ENCODE measurements at regions not wholly inside any gene's neighbourhood (a gene's known extent, or its start where the extent isn't known, plus 50 kb on each side); places are given as distances from the start of the nearest gene placed in this dataset.

DNA sequence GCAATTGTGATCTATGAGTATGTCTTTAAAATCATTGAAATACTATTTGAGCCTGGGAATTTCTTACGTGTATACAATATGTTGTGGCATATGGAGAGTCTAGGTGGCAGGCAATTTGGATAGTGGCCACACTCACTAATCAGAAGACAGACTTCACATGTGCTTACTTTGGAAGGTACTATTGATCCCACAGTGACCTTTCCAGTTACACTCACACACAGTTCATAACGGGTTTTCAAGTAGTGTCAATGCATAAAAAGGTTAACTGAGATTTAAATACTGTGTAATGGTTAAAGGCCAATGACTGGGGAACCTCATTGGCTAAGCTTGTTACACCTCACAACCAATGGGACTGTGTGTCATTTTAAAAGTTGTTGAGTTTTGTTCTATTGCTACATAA lies 783.2 kb downstream of the RPA4 start:
- CTCF ChIA-PET, result interaction anchor here (0.6 kb wide), 1 partner anchor 1094 kb away, joined by 5 read pairs; no protein-coding TSS in a partner anchor
- H3K4me3 Mint-ChIP-seq, result no peak overlapping the region
- DNase-seq, result no peak
- H3K9me3 Mint-ChIP-seq, result no peaks in the 10 kb centered on the region
- H3K36me3 Mint-ChIP-seq (ENCODE audit: low read depth), result no peaks in the 10 kb centered on the region
- H3K27ac Mint-ChIP-seq, result no peak overlapping the region
- intact Hi-C loops (cut with micrococcal nuclease), result no loop called here
- no peaks in the 10 kb centered on the region for H3K4me1 Mint-ChIP-seq (ENCODE audit: low read depth)
- no peaks in the 10 kb centered on the region for H3K27me3 Mint-ChIP-seq (ENCODE audit: low read depth)

DNA sequence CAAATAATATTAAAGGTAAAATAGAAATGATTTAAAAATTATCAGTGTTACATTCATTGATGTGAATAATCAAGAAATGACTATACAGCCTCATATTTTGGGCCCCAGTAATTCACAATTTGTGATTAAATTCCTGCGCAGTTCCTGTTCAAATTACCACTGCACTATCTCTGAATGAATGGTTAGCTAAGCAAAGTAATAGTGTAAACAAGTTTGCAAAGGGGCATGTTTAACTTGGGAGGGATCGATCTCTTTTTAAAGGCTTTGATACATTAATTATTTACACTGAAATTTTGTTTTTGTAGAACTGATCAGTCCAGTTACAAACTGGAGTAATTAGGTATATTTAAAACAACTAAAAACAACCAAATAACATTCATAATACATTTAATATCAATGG lies 784.4 kb downstream of the RPA4 start:
- CTCF ChIA-PET, result no interaction called here
- no peaks in the 10 kb centered on the region for H3K36me3 Mint-ChIP-seq (ENCODE audit: low read depth)

DNA sequence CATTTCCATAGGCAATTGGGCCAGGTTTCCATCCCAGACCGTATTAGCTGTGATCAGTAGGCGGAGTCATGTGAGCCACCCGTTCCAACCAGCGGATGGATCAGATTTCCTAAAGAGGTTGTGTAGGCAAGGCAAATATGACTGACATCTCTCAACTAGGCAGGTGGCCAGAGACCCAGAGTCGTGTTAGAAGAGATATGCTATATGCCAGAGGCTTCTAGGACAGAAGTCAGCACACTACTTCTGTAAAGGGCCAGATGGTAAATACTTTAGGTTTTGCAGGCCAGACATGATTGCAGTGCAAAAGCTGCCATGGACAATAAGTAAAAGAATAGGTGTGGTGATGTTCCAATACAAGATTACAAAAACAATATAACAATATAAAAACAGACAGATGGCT lies 788.4 kb downstream of the RPA4 start:
- intact Hi-C loops (cut with micrococcal nuclease), result no loop called here
- H3K36me3 Mint-ChIP-seq (ENCODE audit: low read depth), result no peaks in the 10 kb centered on the region
- peaks cover 2% of the 10 kb centered on the region for H3K27me3 Mint-ChIP-seq (ENCODE audit: low read depth)
- no peak overlapping the region for H3K4me3 Mint-ChIP-seq
- CTCF ChIA-PET, result interaction anchor here (0.6 kb wide), 1 partner anchor 9 kb away, joined by 3 read pairs; no protein-coding TSS in a partner anchor
- no peaks in the 10 kb centered on the region for H3K4me1 Mint-ChIP-seq (ENCODE audit: low read depth)
- H3K9me3 Mint-ChIP-seq, result no peaks in the 10 kb centered on the region
- DNase-seq, result no peak
- no peak overlapping the region for H3K27ac Mint-ChIP-seq

More for the DNA sequence above, 784.4 kb downstream of the RPA4 start:
- H3K27ac Mint-ChIP-seq, result no peak overlapping the region
- no peak for DNase-seq
- no peaks in the 10 kb centered on the region for H3K27me3 Mint-ChIP-seq (ENCODE audit: low read depth)
- H3K4me3 Mint-ChIP-seq, result no peak overlapping the region
- intact Hi-C loops (cut with micrococcal nuclease), result no loop called here
- no peaks in the 10 kb centered on the region for H3K4me1 Mint-ChIP-seq (ENCODE audit: low read depth)
- no peaks in the 10 kb centered on the region for H3K9me3 Mint-ChIP-seq

DNA sequence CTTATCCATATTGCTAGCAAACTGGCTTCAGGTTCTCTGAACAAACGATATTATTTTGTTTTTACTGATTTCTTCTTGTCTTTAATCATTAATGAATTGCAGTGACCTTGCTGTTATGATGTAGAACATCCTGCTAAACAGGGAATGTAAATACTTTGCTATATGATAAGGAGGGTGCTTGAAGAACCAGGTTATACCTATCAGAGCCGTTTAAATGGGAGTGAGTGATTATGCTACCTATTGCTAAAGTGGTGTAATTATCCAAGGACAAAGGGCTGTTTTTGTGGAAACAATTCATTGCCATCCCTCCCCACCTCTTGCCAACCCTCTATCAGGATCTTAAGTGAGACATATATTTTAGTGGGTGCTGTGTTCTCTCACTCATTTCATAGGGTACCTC lies 788.9 kb downstream of the RPA4 start:
- H3K27me3 Mint-ChIP-seq (ENCODE audit: low read depth), result peaks cover 2% of the 10 kb centered on the region
- intact Hi-C loops (cut with micrococcal nuclease), result no loop called here
- no peaks in the 10 kb centered on the region for H3K36me3 Mint-ChIP-seq (ENCODE audit: low read depth)
- H3K4me3 Mint-ChIP-seq, result no peak overlapping the region
- no peaks in the 10 kb centered on the region for H3K9me3 Mint-ChIP-seq
- DNase-seq, result no peak
- no peak overlapping the region for H3K27ac Mint-ChIP-seq
- CTCF ChIA-PET, result no interaction called here
- no peaks in the 10 kb centered on the region for H3K4me1 Mint-ChIP-seq (ENCODE audit: low read depth)

DNA sequence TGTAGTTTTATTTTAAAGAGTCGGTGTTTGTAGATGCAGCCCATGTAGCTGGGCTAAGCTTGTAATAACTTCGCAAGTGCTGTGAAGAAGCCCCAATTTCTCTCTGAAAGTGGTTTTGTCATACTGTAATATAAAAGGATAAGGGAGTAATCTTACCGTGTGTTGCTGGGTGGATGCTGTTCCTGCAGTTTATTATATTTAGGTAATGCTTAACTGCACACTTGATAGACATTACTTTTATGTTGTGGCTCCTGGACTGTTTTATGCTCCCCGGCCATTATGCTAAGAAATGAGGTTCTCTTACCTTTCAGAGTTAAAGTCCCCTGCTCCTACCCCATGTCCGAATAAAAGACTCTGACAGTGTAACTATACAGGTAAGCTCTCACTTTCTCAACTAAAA lies 789.4 kb downstream of the RPA4 start:
- CTCF ChIA-PET, result no interaction called here
- Mint-ChIP-seq H3K27me3 (ENCODE audit: low read depth) (peaks cover 2% of the 10 kb centered on the region), H3K4me3 (no peak overlapping the region), H3K9me3 (no peaks in the 10 kb centered on the region), H3K4me1 (ENCODE audit: low read depth) (no peaks in the 10 kb centered on the region), H3K27ac (no peak overlapping the region), H3K36me3 (ENCODE audit: low read depth) (no peaks in the 10 kb centered on the region)
- no peak for DNase-seq
- intact Hi-C loops (cut with micrococcal nuclease), result no loop called here

DNA sequence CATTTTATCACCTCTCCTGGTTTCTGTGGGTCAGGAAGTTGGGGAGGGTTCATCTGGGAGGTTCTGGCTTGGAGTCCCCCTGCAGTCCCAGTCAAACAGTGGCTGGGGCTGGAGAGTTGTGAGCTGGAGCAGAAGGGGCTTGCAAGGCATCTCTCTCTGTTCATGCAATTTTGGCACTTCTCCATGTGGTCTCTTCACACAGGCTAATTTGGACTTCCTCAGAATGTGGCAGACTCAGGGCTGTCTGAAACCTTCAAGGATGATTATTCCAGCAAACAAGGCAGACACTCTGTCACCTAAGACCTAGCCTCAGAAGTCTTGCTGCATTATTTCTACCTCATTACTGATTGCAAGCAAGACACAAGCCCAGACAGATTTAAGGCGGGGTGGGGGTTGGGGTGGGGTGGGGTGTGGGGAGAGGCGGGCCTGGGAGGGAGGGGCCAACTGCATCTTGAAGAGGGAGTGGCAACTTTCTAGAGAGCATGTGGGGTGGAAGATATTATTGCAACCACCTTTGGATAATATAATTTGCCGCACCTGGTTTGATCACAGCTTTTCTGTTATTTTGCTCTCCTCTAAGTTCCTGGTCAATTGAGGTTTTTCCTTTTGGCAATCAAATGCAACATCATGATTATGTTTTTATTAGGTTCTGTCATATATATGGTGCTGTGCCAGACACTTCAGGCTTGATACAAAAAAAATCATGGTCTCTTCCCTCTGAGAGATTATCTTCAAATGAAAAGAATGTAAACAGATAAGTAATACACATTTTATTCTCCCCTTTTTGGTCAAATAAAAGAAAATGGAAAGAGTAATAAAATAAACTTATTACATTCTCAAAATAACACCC lies 799.5 kb downstream of the RPA4 start:
- H3K27ac Mint-ChIP-seq, result no peak overlapping the region
- H3K36me3 Mint-ChIP-seq (ENCODE audit: low read depth), result no peaks in the 10 kb centered on the region
- H3K4me1 Mint-ChIP-seq (ENCODE audit: low read depth), result no peaks in the 10 kb centered on the region
- no peak overlapping the region for H3K4me3 Mint-ChIP-seq
- no peaks in the 10 kb centered on the region for H3K9me3 Mint-ChIP-seq
- CTCF ChIA-PET, result no interaction called here
- intact Hi-C loops (cut with micrococcal nuclease), result no loop called here
- DNase-seq, result no peak
- H3K27me3 Mint-ChIP-seq (ENCODE audit: low read depth), result no peaks in the 10 kb centered on the region

DNA sequence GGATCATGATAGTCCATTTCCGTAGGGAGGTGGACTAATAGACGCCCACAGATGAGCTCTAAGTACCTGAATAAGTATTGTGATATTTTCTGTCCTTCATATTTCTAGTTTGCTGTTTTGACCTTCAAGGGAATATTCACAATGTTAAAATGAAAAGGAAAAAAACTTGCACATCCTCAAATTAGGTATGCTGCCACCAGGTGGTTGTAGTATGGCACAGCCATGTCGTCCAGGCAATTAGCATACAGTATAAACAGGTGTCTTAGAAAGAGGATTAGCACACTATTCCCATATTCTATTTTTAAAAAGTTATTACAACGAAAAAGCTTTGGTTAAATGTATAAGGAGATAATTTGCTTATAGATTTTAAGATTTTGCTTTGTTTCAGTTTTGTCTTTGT lies 802.0 kb downstream of the RPA4 start:
- Mint-ChIP-seq H3K4me1 (ENCODE audit: low read depth) (no peaks in the 10 kb centered on the region), H3K9me3 (no peaks in the 10 kb centered on the region)
- intact Hi-C loops (cut with micrococcal nuclease), result loop anchor here (1.0 kb wide), 1 partner anchor 915 kb away; no protein-coding TSS in a partner anchor

DNA sequence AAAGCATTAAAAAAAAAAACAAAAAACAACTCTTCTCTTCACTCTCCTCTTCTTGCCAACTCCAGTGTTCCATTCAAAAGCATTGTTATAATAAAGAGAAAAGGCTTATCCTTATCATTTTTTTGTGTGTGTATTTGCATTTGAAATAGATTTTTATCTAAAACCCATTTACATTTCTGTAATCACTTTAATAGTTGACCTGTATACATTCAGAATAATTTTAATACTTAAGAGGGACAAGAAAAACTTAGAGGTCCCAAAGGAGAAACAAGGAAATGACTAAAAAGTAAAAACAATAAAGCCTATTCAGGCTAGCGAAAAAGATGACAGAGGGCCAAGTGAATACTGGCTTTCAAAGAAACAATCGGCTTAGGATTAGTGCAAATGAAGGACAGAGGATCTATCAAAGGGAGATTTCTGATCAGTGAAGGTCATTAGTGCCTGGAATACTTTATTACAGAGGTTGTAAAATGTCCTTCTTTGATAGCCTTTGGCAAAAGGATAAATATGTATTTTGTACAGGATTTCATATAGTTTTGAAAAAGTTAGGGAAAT lies 808.3 kb downstream of the RPA4 start:
- intact Hi-C loops (cut with micrococcal nuclease), result no loop called here
- DNase-seq, result no peak
- CTCF ChIA-PET, result no interaction called here
- peaks cover 3% of the 10 kb centered on the region for H3K27me3 Mint-ChIP-seq (ENCODE audit: low read depth)
- H3K9me3 Mint-ChIP-seq, result no peaks in the 10 kb centered on the region
- H3K27ac Mint-ChIP-seq, result no peak overlapping the region
- no peaks in the 10 kb centered on the region for H3K4me1 Mint-ChIP-seq (ENCODE audit: low read depth)
- H3K36me3 Mint-ChIP-seq (ENCODE audit: low read depth), result no peaks in the 10 kb centered on the region
- H3K4me3 Mint-ChIP-seq, result no peak overlapping the region

More for the DNA sequence above, 802.0 kb downstream of the RPA4 start:
- DNase-seq, result peak; percentile 12
- H3K4me3 Mint-ChIP-seq, result no peak overlapping the region
- H3K27ac Mint-ChIP-seq, result no peak overlapping the region
- CTCF ChIA-PET, result interaction anchor here (0.7 to 1.3 kb wide), 2 partner anchors 205 to 920 kb away, joined by 3 to 5 read pairs; no protein-coding TSS in a partner anchor
- no peaks in the 10 kb centered on the region for H3K36me3 Mint-ChIP-seq (ENCODE audit: low read depth)
- peaks cover 3% of the 10 kb centered on the region for H3K27me3 Mint-ChIP-seq (ENCODE audit: low read depth)

DNA sequence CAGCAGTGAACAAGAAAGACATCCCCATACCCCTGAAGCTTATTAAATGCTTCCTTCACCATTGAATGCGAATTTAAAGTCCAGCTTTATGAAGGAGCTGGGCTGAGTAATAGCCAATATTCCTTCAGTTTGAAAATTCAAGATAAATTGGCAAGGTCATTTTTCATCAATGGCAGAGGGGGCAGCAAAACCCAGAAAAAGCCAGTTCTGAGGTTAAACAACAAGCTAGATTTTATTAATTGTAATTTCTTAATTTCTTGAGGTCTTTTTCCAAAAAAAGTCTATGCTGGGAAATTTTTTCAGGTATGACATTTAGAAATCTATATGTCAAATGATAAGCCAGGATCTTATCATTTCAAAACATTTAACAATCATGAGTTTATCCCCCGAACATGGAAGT lies 808.9 kb downstream of the RPA4 start:
- CTCF ChIA-PET, result no interaction called here
- no peak for DNase-seq
- Mint-ChIP-seq H3K36me3 (ENCODE audit: low read depth) (no peaks in the 10 kb centered on the region), H3K4me3 (no peak overlapping the region), H3K27me3 (ENCODE audit: low read depth) (peaks cover 3% of the 10 kb centered on the region), H3K4me1 (ENCODE audit: low read depth) (no peaks in the 10 kb centered on the region), H3K9me3 (no peaks in the 10 kb centered on the region), H3K27ac (no peak overlapping the region)
- intact Hi-C loops (cut with micrococcal nuclease), result no loop called here

DNA sequence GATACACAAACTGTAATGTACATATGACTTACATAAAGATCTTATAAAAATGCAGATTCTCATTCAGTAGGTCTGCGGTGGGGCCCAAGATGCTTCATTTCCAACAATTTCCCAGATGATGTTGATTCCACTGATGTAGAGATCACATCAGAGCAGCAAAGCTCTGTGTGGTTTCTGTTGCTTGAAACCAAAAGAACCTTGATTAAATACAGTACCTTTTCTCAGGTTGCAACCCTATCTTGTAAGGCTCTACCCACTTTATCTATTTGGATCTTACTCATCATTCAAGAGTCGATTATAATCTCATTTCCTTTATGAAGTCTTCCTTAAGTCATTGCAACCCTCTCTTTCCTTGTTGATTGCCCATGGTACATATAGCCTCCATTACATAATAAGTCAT lies 816.8 kb downstream of the RPA4 start:
- Mint-ChIP-seq H3K9me3 (no peaks in the 10 kb centered on the region), H3K27me3 (ENCODE audit: low read depth) (no peaks in the 10 kb centered on the region), H3K27ac (no peak overlapping the region), H3K4me3 (no peak overlapping the region), H3K4me1 (ENCODE audit: low read depth) (no peaks in the 10 kb centered on the region), H3K36me3 (ENCODE audit: low read depth) (no peaks in the 10 kb centered on the region)
- no peak for DNase-seq
- intact Hi-C loops (cut with micrococcal nuclease), result no loop called here
- CTCF ChIA-PET, result interaction anchor here (0.8 kb wide), 1 partner anchor 14 kb away, joined by 3 read pairs; no protein-coding TSS in a partner anchor

DNA sequence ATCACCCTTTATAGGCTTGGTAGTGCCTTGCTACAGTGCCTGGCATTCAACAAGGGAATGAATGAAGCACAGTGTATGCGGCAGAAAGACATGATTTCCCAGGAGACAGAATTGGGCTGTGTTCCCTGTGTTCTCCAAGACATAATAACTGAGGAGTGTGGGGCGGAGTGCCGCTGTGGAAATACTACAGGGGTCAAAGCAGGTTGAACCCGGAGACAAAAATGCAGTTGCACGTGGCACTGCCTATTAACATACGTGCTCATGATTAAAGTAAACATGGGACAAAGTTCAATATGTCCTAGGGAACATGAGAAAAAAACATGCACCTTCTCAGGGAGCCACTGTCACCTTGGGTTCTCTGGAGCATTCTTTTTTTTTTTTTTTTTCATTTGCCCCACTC lies 820.8 kb downstream of the RPA4 start:
- Mint-ChIP-seq H3K9me3 (no peaks in the 10 kb centered on the region), H3K4me1 (ENCODE audit: low read depth) (no peaks in the 10 kb centered on the region), H3K36me3 (ENCODE audit: low read depth) (no peaks in the 10 kb centered on the region), H3K27me3 (ENCODE audit: low read depth) (no peaks in the 10 kb centered on the region), H3K27ac (no peak overlapping the region), H3K4me3 (no peak overlapping the region)
- intact Hi-C loops (cut with micrococcal nuclease), result no loop called here
- CTCF ChIA-PET, result no interaction called here
- DNase-seq, result no peak

DNA sequence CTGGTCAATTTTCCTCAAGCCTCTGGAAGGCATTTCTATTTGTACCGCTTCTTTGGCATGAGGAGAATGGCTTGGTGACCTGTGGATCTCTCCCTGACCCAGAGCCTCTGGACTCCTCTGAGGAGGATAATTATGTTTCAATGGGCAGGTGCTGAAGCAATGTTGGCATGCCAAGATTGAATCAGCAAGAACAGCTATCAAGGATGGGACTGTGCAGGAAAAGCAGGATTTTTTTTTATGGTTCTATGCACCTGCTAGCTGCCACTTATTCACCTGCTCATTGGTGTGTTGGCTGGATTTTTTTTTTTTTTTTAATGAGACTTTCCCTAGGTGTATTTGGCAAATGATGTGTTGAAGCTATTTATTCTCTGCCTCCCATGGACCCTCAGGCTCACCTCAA lies 821.2 kb downstream of the RPA4 start:
- Mint-ChIP-seq H3K36me3 (ENCODE audit: low read depth) (no peaks in the 10 kb centered on the region), H3K27me3 (ENCODE audit: low read depth) (no peaks in the 10 kb centered on the region), H3K27ac (no peak overlapping the region), H3K4me1 (ENCODE audit: low read depth) (no peaks in the 10 kb centered on the region), H3K9me3 (no peaks in the 10 kb centered on the region), H3K4me3 (no peak overlapping the region)
- DNase-seq, result no peak
- intact Hi-C loops (cut with micrococcal nuclease), result no loop called here
- CTCF ChIA-PET, result no interaction called here

DNA sequence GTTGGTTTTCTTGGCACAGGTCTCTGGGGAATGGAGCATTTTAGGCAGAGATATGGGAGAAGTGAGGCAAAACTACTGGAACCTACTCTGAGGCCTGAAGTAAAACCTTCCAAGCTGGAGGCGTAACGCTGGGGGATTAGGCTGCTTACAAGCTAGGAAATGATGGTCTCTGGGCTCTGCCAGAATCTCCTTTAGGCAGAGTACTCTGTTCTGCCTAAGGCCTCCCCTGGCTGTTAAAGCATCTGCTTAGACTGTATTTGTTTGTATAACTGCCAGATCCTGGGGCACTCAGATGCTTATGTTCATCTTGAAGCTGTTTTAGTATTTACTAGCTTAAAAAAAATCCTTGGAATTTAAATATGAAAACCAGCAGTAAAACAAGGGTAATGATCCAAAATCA lies 822.2 kb downstream of the RPA4 start:
- CTCF ChIA-PET, result no interaction called here
- intact Hi-C loops (cut with micrococcal nuclease), result no loop called here
- Mint-ChIP-seq H3K4me1 (ENCODE audit: low read depth) (no peaks in the 10 kb centered on the region), H3K27me3 (ENCODE audit: low read depth) (no peaks in the 10 kb centered on the region), H3K27ac (no peak overlapping the region), H3K36me3 (ENCODE audit: low read depth) (no peaks in the 10 kb centered on the region), H3K9me3 (no peaks in the 10 kb centered on the region), H3K4me3 (no peak overlapping the region)
- DNase-seq, result no peak

All from activated naive CD4-positive, alpha-beta T cell treated with anti-CD3 and anti-CD28 coated beads for 36 hours (primary cell).